Colonic mucosa (tissue), 4 donors: ENCODE measurements at regions not wholly inside any gene's neighbourhood (a gene's known extent, or its start where the extent isn't known, plus 50 kb on each side); places are given as distances from the start of the nearest gene placed in this dataset.

Experiments
- DNase-seq: peaks from one replicate; pipeline ENCODE4 v3.0.0-alpha.2; 2020
- H3K27ac ChIP-seq: fragments of 200-600 bp; one replicate; pipeline ENCODE4 v1.8.0; 2021
- H3K27me3 ChIP-seq: fragments of 200-600 bp; one replicate; pipeline ENCODE4 v1.8.0; 2021
- H3K36me3 ChIP-seq: fragments of 200-600 bp; one replicate; pipeline ENCODE4 v1.8.0; 2021
- H3K4me1 ChIP-seq: fragments of 200-600 bp; one replicate; pipeline ENCODE4 v1.8.0; 2021; ENCODE audit warnings: mild to moderate bottlenecking
- H3K4me3 ChIP-seq: fragments of 200-600 bp; one replicate; pipeline ENCODE4 v1.8.0; 2021
- H3K9ac ChIP-seq, 2 donors: one replicate each; pipeline ENCODE4 v1.7.0; 2013; ENCODE audit warnings: control low read depth in 2 of 2, low read depth in 2 of 2, low read length in 2 of 2
- H3K9me3 ChIP-seq: fragments of 200-600 bp; one replicate; pipeline ENCODE4 v1.8.0; 2021
- intact Hi-C: fragments of 100-400 bp; cut with DNase I; formaldehyde crosslinking; loops from one replicate; pipeline ENCODE4 v1.14.1; 2022
- TF ChIP-seq, protein P1 (sequence below): fragments of 200-600 bp; IDR thresholded peaks from one replicate; pipeline ENCODE4 v1.8.0; 2022; ENCODE audit warnings: antibody characterized with exemption, mild to moderate bottlenecking
- donor health status: healthy.
- donor health status: DM: no; HTN: no; CAD: no.
- donor health status: DM: no; HTN: no; CAD: no.

DNA sequence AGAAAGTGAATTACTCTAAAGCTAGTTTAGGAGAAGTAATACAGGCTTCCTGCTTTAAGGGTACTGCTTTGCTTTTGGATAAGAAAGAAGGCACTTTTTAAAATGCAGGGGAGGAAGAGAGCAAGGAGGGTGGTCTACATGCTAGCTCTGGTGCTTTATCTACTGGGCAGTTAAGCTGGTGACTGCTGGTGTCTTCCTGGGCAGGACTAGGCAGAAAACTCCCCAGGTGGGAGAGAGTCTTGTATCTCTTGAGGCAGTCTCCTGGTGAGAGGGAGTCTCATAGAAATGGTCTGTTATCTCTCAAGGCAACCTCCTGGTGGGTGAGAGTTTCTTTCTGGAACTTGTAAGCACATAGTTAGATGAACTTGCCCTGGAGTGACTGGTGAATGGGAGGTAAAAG, 953.9 kb upstream of the GOT2 start:
- Histone ChIP-seq H3K27ac (no peak overlapping the region), H3K9ac (no peak overlapping the region), H3K27me3 (no peaks in the 10 kb centered on the region), H3K36me3 (no peaks in the 10 kb centered on the region), H3K4me1 (no peaks in the 10 kb centered on the region), H3K4me3 (no peak overlapping the region), H3K9me3 (no peaks in the 10 kb centered on the region)
- no peak for DNase-seq
- TF ChIP-seq, protein P1, sequence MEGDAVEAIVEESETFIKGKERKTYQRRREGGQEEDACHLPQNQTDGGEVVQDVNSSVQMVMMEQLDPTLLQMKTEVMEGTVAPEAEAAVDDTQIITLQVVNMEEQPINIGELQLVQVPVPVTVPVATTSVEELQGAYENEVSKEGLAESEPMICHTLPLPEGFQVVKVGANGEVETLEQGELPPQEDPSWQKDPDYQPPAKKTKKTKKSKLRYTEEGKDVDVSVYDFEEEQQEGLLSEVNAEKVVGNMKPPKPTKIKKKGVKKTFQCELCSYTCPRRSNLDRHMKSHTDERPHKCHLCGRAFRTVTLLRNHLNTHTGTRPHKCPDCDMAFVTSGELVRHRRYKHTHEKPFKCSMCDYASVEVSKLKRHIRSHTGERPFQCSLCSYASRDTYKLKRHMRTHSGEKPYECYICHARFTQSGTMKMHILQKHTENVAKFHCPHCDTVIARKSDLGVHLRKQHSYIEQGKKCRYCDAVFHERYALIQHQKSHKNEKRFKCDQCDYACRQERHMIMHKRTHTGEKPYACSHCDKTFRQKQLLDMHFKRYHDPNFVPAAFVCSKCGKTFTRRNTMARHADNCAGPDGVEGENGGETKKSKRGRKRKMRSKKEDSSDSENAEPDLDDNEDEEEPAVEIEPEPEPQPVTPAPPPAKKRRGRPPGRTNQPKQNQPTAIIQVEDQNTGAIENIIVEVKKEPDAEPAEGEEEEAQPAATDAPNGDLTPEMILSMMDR = no peak
- intact Hi-C loops = no loop called here

DNA sequence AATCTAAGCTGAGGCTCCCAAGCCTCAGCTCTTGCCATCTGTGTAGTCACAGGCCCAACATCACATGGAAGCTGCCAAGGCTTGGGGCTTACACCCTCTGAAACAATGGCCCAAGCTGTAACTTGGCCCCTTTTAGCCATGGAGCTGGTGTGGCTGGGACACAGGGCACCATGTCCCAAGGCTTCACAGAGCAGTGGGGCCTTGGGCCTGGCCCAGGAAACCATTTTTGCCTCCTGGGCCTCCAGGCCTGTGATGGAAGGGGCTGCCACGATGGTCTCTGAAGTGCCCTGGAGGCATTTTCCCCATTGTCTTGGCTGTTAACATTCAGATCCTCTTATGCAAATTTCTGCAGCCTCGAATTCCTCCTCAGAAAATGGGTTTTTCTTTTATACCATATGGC, 952.3 kb upstream of the GOT2 start:
- no peaks in the 10 kb centered on the region for H3K36me3 ChIP-seq
- H3K4me3 ChIP-seq = no peak overlapping the region
- no peak overlapping the region for H3K9ac ChIP-seq
- no peaks in the 10 kb centered on the region for H3K27me3 ChIP-seq
- no peaks in the 10 kb centered on the region for H3K4me1 ChIP-seq
- H3K9me3 ChIP-seq = no peaks in the 10 kb centered on the region
- H3K27ac ChIP-seq = no peak overlapping the region
- DNase-seq = no peak
- TF ChIP-seq, protein P1 = no peak
- intact Hi-C loops = no loop called here

DNA sequence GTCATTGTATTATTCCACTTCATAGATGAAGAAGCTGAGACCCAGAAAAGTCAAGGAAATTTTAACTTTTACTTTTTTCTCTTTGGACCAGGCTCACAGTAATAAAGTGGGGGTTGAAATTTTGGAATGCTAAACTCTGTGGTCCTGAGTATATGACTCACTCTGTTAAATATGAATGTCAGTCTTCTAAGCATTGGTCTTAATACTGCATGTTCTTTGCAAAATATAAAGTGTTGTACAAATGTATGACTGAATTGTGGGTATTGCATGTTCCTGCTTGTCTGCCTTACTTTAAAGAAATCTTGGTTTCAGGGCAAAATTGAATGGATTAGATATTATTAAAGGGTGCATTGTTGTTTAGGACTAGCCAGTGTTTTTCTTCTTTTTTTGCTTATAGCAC, 950.8 kb upstream of the GOT2 start:
- intact Hi-C loops = no loop called here
- no peak overlapping the region for H3K9ac ChIP-seq
- no peaks in the 10 kb centered on the region for H3K9me3 ChIP-seq
- TF ChIP-seq, protein P1 = no peak
- H3K27me3 ChIP-seq = no peaks in the 10 kb centered on the region
- no peak overlapping the region for H3K4me3 ChIP-seq
- no peaks in the 10 kb centered on the region for H3K36me3 ChIP-seq
- no peaks in the 10 kb centered on the region for H3K4me1 ChIP-seq
- no peak for DNase-seq
- H3K27ac ChIP-seq = no peak overlapping the region

DNA sequence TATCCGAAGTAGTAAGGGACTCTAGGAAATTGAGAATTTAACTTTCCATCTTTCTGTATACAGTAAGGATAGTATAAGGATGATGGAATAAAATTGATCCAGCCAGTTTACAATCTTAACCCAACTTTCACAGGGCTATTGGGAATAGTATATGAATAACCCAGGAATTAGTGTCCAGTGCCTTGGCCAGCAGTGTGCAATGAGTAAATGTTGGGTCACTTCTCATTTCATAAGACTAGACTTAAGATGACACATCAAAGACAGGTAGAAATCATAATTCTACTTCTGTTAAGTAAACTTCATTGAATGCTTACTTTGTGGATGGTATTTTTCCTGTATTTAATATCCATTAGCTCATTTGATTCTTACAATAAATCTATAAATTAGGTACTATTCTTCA, 949.6 kb upstream of the GOT2 start:
- intact Hi-C loops = no loop called here
- H3K27me3 ChIP-seq = no peaks in the 10 kb centered on the region

DNA sequence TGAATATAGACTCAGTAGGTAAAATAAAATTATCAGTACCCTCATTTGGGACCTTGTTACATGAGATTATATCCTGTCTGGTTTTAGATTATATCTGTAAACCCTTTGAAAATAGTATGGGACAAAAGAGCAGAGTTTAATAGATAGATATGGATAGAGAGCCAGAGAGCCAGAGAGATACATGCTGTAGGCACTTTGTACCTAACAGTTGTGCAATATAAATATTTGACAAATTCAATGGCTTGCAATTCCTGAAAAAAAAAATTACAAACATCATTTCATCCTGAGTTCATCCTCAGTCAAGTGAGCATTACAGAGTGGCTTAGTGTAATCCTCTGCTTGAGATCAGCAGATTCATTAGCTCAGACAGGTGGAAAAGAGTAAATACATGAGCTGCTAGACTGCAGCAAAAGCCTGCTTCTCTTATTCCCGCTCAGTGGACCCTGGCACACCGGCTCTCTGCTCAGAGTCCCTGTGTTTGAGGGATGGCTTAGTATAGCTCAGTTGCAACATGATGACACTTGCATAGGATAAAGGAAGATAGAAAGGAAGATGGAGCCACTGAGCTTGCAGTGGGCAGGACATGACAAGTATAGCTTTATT, 931.6 kb upstream of the GOT2 start:
- Histone ChIP-seq H3K9ac (no peak overlapping the region), H3K4me1 (no peaks in the 10 kb centered on the region), H3K36me3 (no peaks in the 10 kb centered on the region), H3K9me3 (no peaks in the 10 kb centered on the region), H3K4me3 (no peak overlapping the region), H3K27me3 (no peaks in the 10 kb centered on the region), H3K27ac (no peak overlapping the region)
- intact Hi-C loops = no loop called here
- no peak for DNase-seq
- TF ChIP-seq, protein P1 = no peak

More for the DNA sequence above, 949.6 kb upstream of the GOT2 start:
- no peaks in the 10 kb centered on the region for H3K36me3 ChIP-seq
- no peaks in the 10 kb centered on the region for H3K9me3 ChIP-seq
- no peak overlapping the region for H3K9ac ChIP-seq
- no peak overlapping the region for H3K27ac ChIP-seq
- no peak for DNase-seq
- TF ChIP-seq, protein P1 = no peak
- no peaks in the 10 kb centered on the region for H3K4me1 ChIP-seq
- no peak overlapping the region for H3K4me3 ChIP-seq

DNA sequence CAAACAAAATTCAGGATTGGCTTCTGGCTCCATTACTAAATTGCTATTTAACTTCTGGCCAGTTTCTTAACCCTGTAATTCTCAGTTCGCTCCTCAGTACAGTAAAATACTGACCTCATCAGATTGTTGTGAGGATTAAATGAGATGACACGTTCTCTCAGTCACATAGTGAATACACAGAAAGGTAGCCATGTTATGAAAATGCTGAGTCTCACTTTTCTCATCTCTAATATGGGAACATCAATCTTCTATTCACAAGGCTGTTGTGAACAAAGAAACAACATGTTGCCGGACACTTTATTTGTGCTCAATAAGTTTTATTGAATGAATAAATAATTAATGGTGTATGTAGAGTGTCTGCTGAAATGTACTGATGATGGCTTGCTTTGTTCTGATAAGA, 924.5 kb upstream of the GOT2 start:
- TF ChIP-seq, protein P1 = no peak
- Histone ChIP-seq H3K9ac (no peak overlapping the region), H3K4me1 (no peaks in the 10 kb centered on the region), H3K9me3 (no peaks in the 10 kb centered on the region), H3K36me3 (no peaks in the 10 kb centered on the region), H3K4me3 (no peak overlapping the region), H3K27ac (no peak overlapping the region), H3K27me3 (no peaks in the 10 kb centered on the region)
- no peak for DNase-seq
- intact Hi-C loops = no loop called here
